ENCODE measurements at regions not wholly inside any gene's neighbourhood (a gene's known extent, or its start where the extent isn't known, plus 50 kb on each side); places are given as distances from the start of the nearest gene placed in this dataset.

- Mint-ChIP-seq H3K36me3 (ENCODE audit: low read depth) (no peaks in the 10 kb centered on the region), H3K4me3 (no peak overlapping the region), H3K27ac (no peak overlapping the region), H3K27me3 (peaks cover 28% of the 10 kb centered on the region), H3K9me3 (peaks cover 29% of the 10 kb centered on the region), H3K4me1 (no peaks in the 10 kb centered on the region)
- ATAC-seq (no peak), DNase-seq (no peak)
Measured at GRCh38 chr3:193754719-193755118, 161.7 kb downstream of the OPA1 start.

- peaks cover 29% of the 10 kb centered on the region for H3K9me3 Mint-ChIP-seq
Measured at GRCh38 chr3:193756536-193756935, 163.5 kb downstream of the OPA1 start.

GRCh38 chr3:193757457-193757856 is 164.4 kb downstream of the OPA1 start:
- no peak for DNase-seq
- Mint-ChIP-seq H3K9me3 (peaks cover 29% of the 10 kb centered on the region), H3K27me3 (peaks cover 22% of the 10 kb centered on the region), H3K4me1 (no peaks in the 10 kb centered on the region), H3K4me3 (no peak overlapping the region), H3K27ac (no peak overlapping the region), H3K36me3 (ENCODE audit: low read depth) (no peaks in the 10 kb centered on the region)
- no peak for ATAC-seq

More at GRCh38 chr3:193756536-193756935, 163.5 kb downstream of the OPA1 start:
- Mint-ChIP-seq H3K27me3 (peaks cover 28% of the 10 kb centered on the region), H3K36me3 (ENCODE audit: low read depth) (no peaks in the 10 kb centered on the region), H3K27ac (no peak overlapping the region), H3K4me1 (no peaks in the 10 kb centered on the region), H3K4me3 (no peak overlapping the region)
- ATAC-seq (no peak), DNase-seq (no peak)

- ATAC-seq (no peak), DNase-seq (no peak)
- H3K27ac Mint-ChIP-seq, result no peak overlapping the region
- no peak overlapping the region for H3K4me3 Mint-ChIP-seq
- no peaks in the 10 kb centered on the region for H3K4me1 Mint-ChIP-seq
- peaks cover 5% of the 10 kb centered on the region for H3K27me3 Mint-ChIP-seq
- H3K36me3 Mint-ChIP-seq (ENCODE audit: low read depth), result no peaks in the 10 kb centered on the region
- peaks cover 16% of the 10 kb centered on the region for H3K9me3 Mint-ChIP-seq
Measured at GRCh38 chr3:193761969-193762368, 169.0 kb downstream of the OPA1 start.

GRCh38 chr3:193762657-193763056 is 169.6 kb downstream of the OPA1 start:
- ATAC-seq, result no peak
- H3K9me3 Mint-ChIP-seq, result peaks cover 9% of the 10 kb centered on the region
- H3K4me3 Mint-ChIP-seq, result no peak overlapping the region
- H3K27me3 Mint-ChIP-seq, result peaks cover 5% of the 10 kb centered on the region
- DNase-seq, result no peak
- H3K27ac Mint-ChIP-seq, result no peak overlapping the region
- no peaks in the 10 kb centered on the region for H3K36me3 Mint-ChIP-seq (ENCODE audit: low read depth)
- no peaks in the 10 kb centered on the region for H3K4me1 Mint-ChIP-seq

- H3K9me3 Mint-ChIP-seq, result no peaks in the 10 kb centered on the region
- H3K4me3 Mint-ChIP-seq, result no peak overlapping the region
- H3K27me3 Mint-ChIP-seq, result no peaks in the 10 kb centered on the region
- ATAC-seq, result no peak
- no peak for DNase-seq
- no peak overlapping the region for H3K27ac Mint-ChIP-seq
- H3K4me1 Mint-ChIP-seq, result no peaks in the 10 kb centered on the region
- no peaks in the 10 kb centered on the region for H3K36me3 Mint-ChIP-seq (ENCODE audit: low read depth)
Measured at GRCh38 chr3:193764959-193765358, 172.0 kb downstream of the OPA1 start.

GRCh38 chr3:193767353-193768069 is 174.5 kb downstream of the OPA1 start:
- no peak for ATAC-seq
- H3K36me3 Mint-ChIP-seq (ENCODE audit: low read depth), result no peaks in the 10 kb centered on the region
- no peaks in the 10 kb centered on the region for H3K9me3 Mint-ChIP-seq
- no peaks in the 10 kb centered on the region for H3K4me1 Mint-ChIP-seq
- no peak overlapping the region for H3K4me3 Mint-ChIP-seq
- H3K27ac Mint-ChIP-seq, result no peak overlapping the region
- no peaks in the 10 kb centered on the region for H3K27me3 Mint-ChIP-seq
- DNase-seq, result no peak

- Mint-ChIP-seq H3K27ac (no peak overlapping the region), H3K36me3 (ENCODE audit: low read depth) (no peaks in the 10 kb centered on the region), H3K27me3 (no peaks in the 10 kb centered on the region)
Measured at GRCh38 chr3:193768070-193768394, 175.0 kb downstream of the OPA1 start.

GRCh38 chr3:193769437-193769836 is 176.4 kb downstream of the OPA1 start:
- no peak for DNase-seq
- Mint-ChIP-seq H3K36me3 (ENCODE audit: low read depth) (no peaks in the 10 kb centered on the region), H3K9me3 (no peaks in the 10 kb centered on the region), H3K27ac (no peak overlapping the region), H3K4me1 (no peaks in the 10 kb centered on the region), H3K27me3 (peaks cover under 1% of the 10 kb centered on the region), H3K4me3 (no peak overlapping the region)
- ATAC-seq, result no peak

More at GRCh38 chr3:193768070-193768394, 175.0 kb downstream of the OPA1 start:
- Mint-ChIP-seq H3K4me1 (no peaks in the 10 kb centered on the region), H3K4me3 (no peak overlapping the region), H3K9me3 (no peaks in the 10 kb centered on the region)
- DNase-seq (no peak), ATAC-seq (no peak)

- no peak for ATAC-seq
- DNase-seq, result no peak
- Mint-ChIP-seq H3K27ac (no peak overlapping the region), H3K4me1 (no peaks in the 10 kb centered on the region), H3K27me3 (peaks cover 5% of the 10 kb centered on the region), H3K4me3 (no peak overlapping the region), H3K36me3 (ENCODE audit: low read depth) (no peaks in the 10 kb centered on the region), H3K9me3 (no peaks in the 10 kb centered on the region)
Measured at GRCh38 chr3:193771011-193771652, 178.1 kb downstream of the OPA1 start.

GRCh38 chr3:193771653-193772421 is 178.8 kb downstream of the OPA1 start:
- DNase-seq (no peak), ATAC-seq (no peak)
- Mint-ChIP-seq H3K9me3 (no peaks in the 10 kb centered on the region), H3K4me1 (peaks cover 3% of the 10 kb centered on the region), H3K27me3 (peaks cover 5% of the 10 kb centered on the region), H3K4me3 (no peak overlapping the region), H3K27ac (no peak overlapping the region), H3K36me3 (ENCODE audit: low read depth) (no peaks in the 10 kb centered on the region)

- no peak overlapping the region for H3K27ac Mint-ChIP-seq
- H3K4me3 Mint-ChIP-seq, result no peak overlapping the region
- H3K9me3 Mint-ChIP-seq, result no peaks in the 10 kb centered on the region
- H3K36me3 Mint-ChIP-seq (ENCODE audit: low read depth), result no peaks in the 10 kb centered on the region
- peaks cover 5% of the 10 kb centered on the region for H3K27me3 Mint-ChIP-seq
- no peak for ATAC-seq
- peaks cover 3% of the 10 kb centered on the region for H3K4me1 Mint-ChIP-seq
- DNase-seq, result no peak
Measured at GRCh38 chr3:193772422-193772763, 179.4 kb downstream of the OPA1 start.

GRCh38 chr3:193773266-193774220 is 180.5 kb downstream of the OPA1 start:
- peaks cover 5% of the 10 kb centered on the region for H3K27me3 Mint-ChIP-seq
- ATAC-seq (no peak), DNase-seq (no peak)
- no peak overlapping the region for H3K27ac Mint-ChIP-seq
- H3K36me3 Mint-ChIP-seq (ENCODE audit: low read depth), result no peaks in the 10 kb centered on the region
- no peak overlapping the region for H3K4me3 Mint-ChIP-seq
- peaks cover 3% of the 10 kb centered on the region for H3K4me1 Mint-ChIP-seq
- H3K9me3 Mint-ChIP-seq, result no peaks in the 10 kb centered on the region

GRCh38 chr3:193774272-193774915 is 181.4 kb downstream of the OPA1 start:
- no peak for DNase-seq
- H3K4me3 Mint-ChIP-seq, result no peak overlapping the region
- no peaks in the 10 kb centered on the region for H3K36me3 Mint-ChIP-seq (ENCODE audit: low read depth)
- H3K27me3 Mint-ChIP-seq, result peaks cover 13% of the 10 kb centered on the region
- ATAC-seq, result no peak
- no peak overlapping the region for H3K27ac Mint-ChIP-seq
- peaks cover 3% of the 10 kb centered on the region for H3K4me1 Mint-ChIP-seq
- no peaks in the 10 kb centered on the region for H3K9me3 Mint-ChIP-seq
